SK-N-SH treated with all-trans-retinoic acid at 6 μM for 48 hours (cell line): ENCODE measurements at regions not wholly inside any gene's neighbourhood (a gene's known extent, or its start where the extent isn't known, plus 50 kb on each side); places are given as distances from the start of the nearest gene placed in this dataset.
"Not testable (repeated sequence)": the region's sequence is repeated elsewhere in the genome, so short reads cannot be mapped to it uniquely, and the experiment has no call there.

Experiments used
- ARNTL ChIP-seq: fragments of 450-650 bp; formaldehyde crosslinking; IDR thresholded peaks from 2 replicates; pipeline ENCODE4 v1.5.0; 2020; ENCODE audit warnings: low read depth, mild to moderate bottlenecking, moderate library complexity, borderline replicate concordance
- BACH2 ChIP-seq: fragments of 250-450 bp; sonication (Bioruptor Pico); IDR thresholded peaks from 2 replicates; pipeline ENCODE4 v1.9.0; 2021; ENCODE audit warnings: mild to moderate bottlenecking, borderline replicate concordance
- ESRRG ChIP-seq: fragments of 250-450 bp; sonication (Bioruptor Pico); IDR thresholded peaks from 2 replicates; pipeline ENCODE4 v1.6.1; 2021; ENCODE audit warnings: mild to moderate bottlenecking
- ISL1 ChIP-seq: fragments of 250-450 bp; sonication (Bioruptor Pico); IDR thresholded peaks from 2 replicates; pipeline ENCODE4 v2.1.2; 2022; ENCODE audit warnings: mild to moderate bottlenecking, moderate library complexity
- OSR1 ChIP-seq: fragments of 250-450 bp; sonication (Bioruptor Pico); IDR thresholded peaks from 2 replicates; pipeline ENCODE4 v1.8.0; 2022; ENCODE audit warnings: moderate library complexity, mild to moderate bottlenecking, inconsistent platforms
- RARB ChIP-seq: fragments of 250-450 bp; sonication (Bioruptor Pico); IDR thresholded peaks from 2 replicates; pipeline ENCODE4 v1.8.0; 2021; ENCODE audit warnings: mild to moderate bottlenecking, moderate library complexity
- ZFP3 ChIP-seq: fragments of 250-450 bp; sonication (Bioruptor Pico); IDR thresholded peaks from 2 replicates; pipeline ENCODE4 v1.5.0; 2020; ENCODE audit warnings: mild to moderate bottlenecking, moderate library complexity
- ZFP30 ChIP-seq: fragments of 450-650 bp; formaldehyde crosslinking; IDR thresholded peaks from 2 replicates; pipeline ENCODE4 v1.5.0; 2022; ENCODE audit warnings: mild to moderate bottlenecking, moderate library complexity
- ZNF70 ChIP-seq: fragments of 450-650 bp; formaldehyde crosslinking; IDR thresholded peaks from 2 replicates; pipeline ENCODE4 v1.5.0; 2020; ENCODE audit warnings: mild to moderate bottlenecking, moderate library complexity
- TF ChIP-seq, protein P1 (sequence below): fragments of 250-450 bp; sonication (Bioruptor Pico); IDR thresholded peaks from 2 replicates; pipeline ENCODE4 v1.8.0; 2021; ENCODE audit warnings: low read depth, mild to moderate bottlenecking, moderate library complexity, borderline replicate concordance
- TF ChIP-seq, protein P2 (sequence below): fragments of 250-450 bp; sonication (Bioruptor Pico); IDR thresholded peaks from 2 replicates; pipeline ENCODE4 v1.5.1; 2021; ENCODE audit warnings: mild to moderate bottlenecking, moderate library complexity
- TF ChIP-seq, protein P3 (sequence below): fragments of 250-450 bp; sonication (Bioruptor Pico); IDR thresholded peaks from 2 replicates; pipeline ENCODE4 v1.8.0; 2020; ENCODE audit warnings: mild to moderate bottlenecking, moderate library complexity, borderline replicate concordance
- TF ChIP-seq, protein P4 (sequence below): fragments of 250-450 bp; sonication (Bioruptor Pico); IDR thresholded peaks from 2 replicates; pipeline ENCODE4 v1.5.1; 2020; ENCODE audit warnings: low read depth, mild to moderate bottlenecking, moderate library complexity
- TF ChIP-seq, protein P5 (sequence below): fragments of 250-450 bp; sonication (Bioruptor Pico); IDR thresholded peaks from 2 replicates; pipeline ENCODE4 v1.5.0; 2020; ENCODE audit warnings: mild to moderate bottlenecking, moderate library complexity

DNA sequence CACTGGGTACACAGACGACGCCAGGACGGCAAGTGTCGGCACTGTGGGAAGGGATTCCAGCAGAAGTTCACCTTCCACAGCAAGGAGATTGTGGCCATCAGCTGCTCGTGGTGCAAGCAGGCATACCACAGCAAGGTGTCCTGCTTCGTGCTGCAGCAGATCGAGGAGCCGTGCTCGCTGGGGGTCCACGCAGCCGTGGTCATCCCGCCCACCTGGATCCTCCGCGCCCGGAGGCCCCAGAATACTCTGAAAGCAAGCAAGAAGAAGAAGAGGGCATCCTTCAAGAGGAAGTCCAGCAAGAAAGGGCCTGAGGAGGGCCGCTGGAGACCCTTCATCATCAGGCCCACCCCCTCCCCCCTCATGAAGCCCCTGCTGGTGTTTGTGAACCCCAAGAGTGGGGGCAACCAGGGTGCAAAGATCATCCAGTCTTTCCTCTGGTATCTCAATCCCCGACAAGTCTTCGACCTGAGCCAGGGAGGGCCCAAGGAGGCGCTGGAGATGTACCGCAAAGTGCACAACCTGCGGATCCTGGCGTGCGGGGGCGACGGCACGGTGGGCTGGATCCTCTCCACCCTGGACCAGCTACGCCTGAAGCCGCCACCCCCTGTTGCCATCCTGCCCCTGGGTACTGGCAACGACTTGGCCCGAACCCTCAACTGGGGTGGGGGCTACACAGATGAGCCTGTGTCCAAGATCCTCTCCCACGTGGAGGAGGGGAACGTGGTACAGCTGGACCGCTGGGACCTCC lies 89.4 kb downstream of the LACC1 start:
- TF ChIP-seq, protein P1, sequence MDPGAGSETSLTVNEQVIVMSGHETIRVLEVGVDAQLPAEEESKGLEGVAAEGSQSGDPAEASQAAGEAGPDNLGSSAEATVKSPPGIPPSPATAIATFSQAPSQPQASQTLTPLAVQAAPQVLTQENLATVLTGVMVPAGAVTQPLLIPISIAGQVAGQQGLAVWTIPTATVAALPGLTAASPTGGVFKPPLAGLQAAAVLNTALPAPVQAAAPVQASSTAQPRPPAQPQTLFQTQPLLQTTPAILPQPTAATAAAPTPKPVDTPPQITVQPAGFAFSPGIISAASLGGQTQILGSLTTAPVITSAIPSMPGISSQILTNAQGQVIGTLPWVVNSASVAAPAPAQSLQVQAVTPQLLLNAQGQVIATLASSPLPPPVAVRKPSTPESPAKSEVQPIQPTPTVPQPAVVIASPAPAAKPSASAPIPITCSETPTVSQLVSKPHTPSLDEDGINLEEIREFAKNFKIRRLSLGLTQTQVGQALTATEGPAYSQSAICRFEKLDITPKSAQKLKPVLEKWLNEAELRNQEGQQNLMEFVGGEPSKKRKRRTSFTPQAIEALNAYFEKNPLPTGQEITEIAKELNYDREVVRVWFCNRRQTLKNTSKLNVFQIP (CRISPR knock-in tag) = not testable (repeated sequence)
- TF ChIP-seq, protein P2, sequence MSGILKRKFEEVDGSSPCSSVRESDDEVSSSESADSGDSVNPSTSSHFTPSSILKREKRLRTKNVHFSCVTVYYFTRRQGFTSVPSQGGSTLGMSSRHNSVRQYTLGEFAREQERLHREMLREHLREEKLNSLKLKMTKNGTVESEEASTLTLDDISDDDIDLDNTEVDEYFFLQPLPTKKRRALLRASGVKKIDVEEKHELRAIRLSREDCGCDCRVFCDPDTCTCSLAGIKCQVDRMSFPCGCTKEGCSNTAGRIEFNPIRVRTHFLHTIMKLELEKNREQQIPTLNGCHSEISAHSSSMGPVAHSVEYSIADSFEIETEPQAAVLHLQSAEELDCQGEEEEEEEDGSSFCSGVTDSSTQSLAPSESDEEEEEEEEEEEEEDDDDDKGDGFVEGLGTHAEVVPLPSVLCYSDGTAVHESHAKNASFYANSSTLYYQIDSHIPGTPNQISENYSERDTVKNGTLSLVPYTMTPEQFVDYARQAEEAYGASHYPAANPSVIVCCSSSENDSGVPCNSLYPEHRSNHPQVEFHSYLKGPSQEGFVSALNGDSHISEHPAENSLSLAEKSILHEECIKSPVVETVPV (CRISPR knock-in tag) = not testable (repeated sequence)
- TF ChIP-seq, protein P3, sequence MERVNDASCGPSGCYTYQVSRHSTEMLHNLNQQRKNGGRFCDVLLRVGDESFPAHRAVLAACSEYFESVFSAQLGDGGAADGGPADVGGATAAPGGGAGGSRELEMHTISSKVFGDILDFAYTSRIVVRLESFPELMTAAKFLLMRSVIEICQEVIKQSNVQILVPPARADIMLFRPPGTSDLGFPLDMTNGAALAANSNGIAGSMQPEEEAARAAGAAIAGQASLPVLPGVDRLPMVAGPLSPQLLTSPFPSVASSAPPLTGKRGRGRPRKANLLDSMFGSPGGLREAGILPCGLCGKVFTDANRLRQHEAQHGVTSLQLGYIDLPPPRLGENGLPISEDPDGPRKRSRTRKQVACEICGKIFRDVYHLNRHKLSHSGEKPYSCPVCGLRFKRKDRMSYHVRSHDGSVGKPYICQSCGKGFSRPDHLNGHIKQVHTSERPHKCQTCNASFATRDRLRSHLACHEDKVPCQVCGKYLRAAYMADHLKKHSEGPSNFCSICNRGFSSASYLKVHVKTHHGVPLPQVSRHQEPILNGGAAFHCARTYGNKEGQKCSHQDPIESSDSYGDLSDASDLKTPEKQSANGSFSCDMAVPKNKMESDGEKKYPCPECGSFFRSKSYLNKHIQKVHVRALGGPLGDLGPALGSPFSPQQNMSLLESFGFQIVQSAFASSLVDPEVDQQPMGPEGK (CRISPR knock-in tag) = not testable (repeated sequence)
- TF ChIP-seq ZNF70; ARNTL (CRISPR knock-in tag); ZFP3 (CRISPR knock-in tag); ZFP30; OSR1 (CRISPR knock-in tag); ISL1 (CRISPR knock-in tag); BACH2 (CRISPR knock-in tag); RARB (CRISPR knock-in tag); ESRRG: not testable (repeated sequence)
- TF ChIP-seq, protein P4, sequence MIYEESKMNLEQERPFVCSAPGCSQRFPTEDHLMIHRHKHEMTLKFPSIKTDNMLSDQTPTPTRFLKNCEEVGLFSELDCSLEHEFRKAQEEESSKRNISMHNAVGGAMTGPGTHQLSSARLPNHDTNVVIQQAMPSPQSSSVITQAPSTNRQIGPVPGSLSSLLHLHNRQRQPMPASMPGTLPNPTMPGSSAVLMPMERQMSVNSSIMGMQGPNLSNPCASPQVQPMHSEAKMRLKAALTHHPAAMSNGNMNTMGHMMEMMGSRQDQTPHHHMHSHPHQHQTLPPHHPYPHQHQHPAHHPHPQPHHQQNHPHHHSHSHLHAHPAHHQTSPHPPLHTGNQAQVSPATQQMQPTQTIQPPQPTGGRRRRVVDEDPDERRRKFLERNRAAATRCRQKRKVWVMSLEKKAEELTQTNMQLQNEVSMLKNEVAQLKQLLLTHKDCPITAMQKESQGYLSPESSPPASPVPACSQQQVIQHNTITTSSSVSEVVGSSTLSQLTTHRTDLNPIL (CRISPR knock-in tag) = not testable (repeated sequence)
- TF ChIP-seq, protein P5, sequence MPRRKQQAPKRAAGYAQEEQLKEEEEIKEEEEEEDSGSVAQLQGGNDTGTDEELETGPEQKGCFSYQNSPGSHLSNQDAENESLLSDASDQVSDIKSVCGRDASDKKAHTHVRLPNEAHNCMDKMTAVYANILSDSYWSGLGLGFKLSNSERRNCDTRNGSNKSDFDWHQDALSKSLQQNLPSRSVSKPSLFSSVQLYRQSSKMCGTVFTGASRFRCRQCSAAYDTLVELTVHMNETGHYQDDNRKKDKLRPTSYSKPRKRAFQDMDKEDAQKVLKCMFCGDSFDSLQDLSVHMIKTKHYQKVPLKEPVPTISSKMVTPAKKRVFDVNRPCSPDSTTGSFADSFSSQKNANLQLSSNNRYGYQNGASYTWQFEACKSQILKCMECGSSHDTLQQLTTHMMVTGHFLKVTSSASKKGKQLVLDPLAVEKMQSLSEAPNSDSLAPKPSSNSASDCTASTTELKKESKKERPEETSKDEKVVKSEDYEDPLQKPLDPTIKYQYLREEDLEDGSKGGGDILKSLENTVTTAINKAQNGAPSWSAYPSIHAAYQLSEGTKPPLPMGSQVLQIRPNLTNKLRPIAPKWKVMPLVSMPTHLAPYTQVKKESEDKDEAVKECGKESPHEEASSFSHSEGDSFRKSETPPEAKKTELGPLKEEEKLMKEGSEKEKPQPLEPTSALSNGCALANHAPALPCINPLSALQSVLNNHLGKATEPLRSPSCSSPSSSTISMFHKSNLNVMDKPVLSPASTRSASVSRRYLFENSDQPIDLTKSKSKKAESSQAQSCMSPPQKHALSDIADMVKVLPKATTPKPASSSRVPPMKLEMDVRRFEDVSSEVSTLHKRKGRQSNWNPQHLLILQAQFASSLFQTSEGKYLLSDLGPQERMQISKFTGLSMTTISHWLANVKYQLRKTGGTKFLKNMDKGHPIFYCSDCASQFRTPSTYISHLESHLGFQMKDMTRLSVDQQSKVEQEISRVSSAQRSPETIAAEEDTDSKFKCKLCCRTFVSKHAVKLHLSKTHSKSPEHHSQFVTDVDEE = not testable (repeated sequence)
